HCT116 (cell line): ENCODE measurements at regions not wholly inside any gene's neighbourhood (a gene's known extent, or its start where the extent isn't known, plus 50 kb on each side); places are given as distances from the start of the nearest gene placed in this dataset.

Source experiments
- ATAC-seq: fragments of 200-7000 bp; cut with Tn5 transposase; 2 replicates; pipeline ENCODE4 v1.9.1; 2020; ENCODE audit warnings: mild to moderate bottlenecking, moderate library complexity
- BruUV-seq: library from RNA; stranded (reverse); fragments of 400-500 nt; replicated peaks from 2 replicates; lab custom pipeline; 2021; lab: Mats Ljungman, UMichigan
- CTCF ChIA-PET: fragments of 300-600 bp; sonication (Branson Sonifier 250); formaldehyde crosslinking; loops from one replicate; lab custom pipeline; 2021; ENCODE audit warnings: antibody characterized with exemption; lab: Charles Lee
- POLR2A ChIA-PET: fragments of 300-600, 350-600 bp; sonication (Branson Sonifier 250); formaldehyde crosslinking; loops from one replicate; lab custom pipeline; 2021; ENCODE audit warnings: antibody characterized with exemption; lab: Charles Lee
- RAD21 ChIA-PET, 2 experiments: fragments of 300-600 bp; sonication (Branson Sonifier 250); formaldehyde crosslinking; loops; one replicate each; lab custom pipeline; 2023; ENCODE audit warnings: low total read pairs in 2 of 2; ENCODE audit not compliant: uncharacterized antibody in 2 of 2, unreplicated experiment in 2 of 2, low non-redundant PET in 1 of 2; lab: Charles Lee
- DNase-seq: peaks from one replicate; pipeline ENCODE4 v3.0.0-alpha.2; 2010; ENCODE audit warnings: low read depth, low spot score
- H2AFZ ChIP-seq: fragments of 200-600 bp; shearing (Covaris generic), sonication (generic); 2 replicates; pipeline ENCODE4 v1.6.1; 2017; ENCODE audit warnings: low read depth, mixed run types, mixed read lengths, antibody characterized with exemption, low read length; ENCODE audit not compliant: poor library complexity, severe bottlenecking
- H3K27ac ChIP-seq: 2 replicates; pipeline ENCODE4 v1.5.1; 2012; ENCODE audit warnings: low read depth, low read length
- H3K27me3 ChIP-seq: fragments of 200-600 bp; sonication (generic); 2 replicates; pipeline ENCODE4 v1.6.1; 2016; ENCODE audit warnings: mixed run types, low read length, mixed read lengths; ENCODE audit not compliant: insufficient read depth
- H3K36me3 ChIP-seq, 2 experiments: fragments of 200-500 bp in 1 of 2; fragments of 200-600 bp in 1 of 2; sonication (Bioruptor generic) in 1 of 2; sonication (generic) in 1 of 2; 2 replicates each; pipeline versions ENCODE4 v1.5.1 to v1.6.1; 2014 to 2016; ENCODE audit warnings: low read length in 2 of 2, inconsistent platforms in 1 of 2, mixed read lengths in 1 of 2, mixed run types in 1 of 2; ENCODE audit not compliant: insufficient read depth in 2 of 2, control insufficient read depth in 1 of 2
- H3K4me1 ChIP-seq, 2 experiments: fragments of 200-600 bp in 1 of 2; sonication (generic) in 1 of 2; 2 replicates each; pipeline versions ENCODE4 v1.5.1 to v1.6.1; 2012 to 2017; ENCODE audit warnings: low read length in 2 of 2, inconsistent platforms in 1 of 2, mild to moderate bottlenecking in 1 of 2, mixed read lengths in 1 of 2, mixed run types in 1 of 2, moderate library complexity in 1 of 2; ENCODE audit not compliant: insufficient read depth in 2 of 2, control insufficient read depth in 1 of 2
- H3K4me2 ChIP-seq: fragments of 200-600 bp; sonication (generic); 2 replicates; pipeline ENCODE4 v1.6.1; 2017; ENCODE audit warnings: mixed run types, low read length, mixed read lengths
- H3K4me3 ChIP-seq, 2 experiments: fragments of 200-600 bp in 1 of 2; sonication (generic) in 1 of 2; replicated peaks in 1 of 2; 2 replicates each; pipeline ENCODE4 v1.5.1; 2011 to 2016; ENCODE audit warnings: low read length in 2 of 2, control low read depth in 1 of 2, low read depth in 1 of 2, mild to moderate bottlenecking in 1 of 2, mixed read lengths in 1 of 2, mixed run types in 1 of 2
- H3K79me2 ChIP-seq: fragments of 200-600 bp; sonication (generic); 2 replicates; pipeline ENCODE4 v1.6.1; 2017; ENCODE audit warnings: mild to moderate bottlenecking, mixed run types, low read length, moderate library complexity, mixed read lengths; ENCODE audit not compliant: insufficient read depth
- H3K9ac ChIP-seq: fragments of 200-600 bp; sonication (generic); 2 replicates; pipeline ENCODE4 v1.6.1; 2016; ENCODE audit warnings: low read length, mixed read lengths
- H3K9me2 ChIP-seq: fragments of 200-600 bp; sonication (generic), shearing (Covaris generic); 2 replicates; pipeline ENCODE4 v1.6.1; 2017; ENCODE audit warnings: mixed run types, mild to moderate bottlenecking, moderate library complexity; ENCODE audit not compliant: insufficient read depth
- H3K9me3 ChIP-seq, 2 experiments: fragments of 200-500 bp in 1 of 2; fragments of 200-600 bp in 1 of 2; sonication (Bioruptor generic) in 1 of 2; sonication (generic) in 1 of 2; 2 replicates each; pipeline ENCODE4 v1.6.1; 2014 to 2017; ENCODE audit warnings: low read length in 2 of 2, mixed read lengths in 2 of 2, inconsistent platforms in 1 of 2, low read depth in 1 of 2, mild to moderate bottlenecking in 1 of 2, mixed run types in 1 of 2, moderate library complexity in 1 of 2; ENCODE audit not compliant: control insufficient read depth in 1 of 2, insufficient read depth in 1 of 2
- H4K20me1 ChIP-seq: fragments of 200-600 bp; sonication (generic), shearing (Covaris generic); 2 replicates; pipeline ENCODE4 v1.6.1; 2017; ENCODE audit warnings: mixed run types, mild to moderate bottlenecking, moderate library complexity; ENCODE audit not compliant: insufficient read depth
- CEBPB ChIP-seq: IDR thresholded peaks from 2 replicates; pipeline ENCODE4 v1.6.1; 2012; ENCODE audit warnings: low read depth
- EGR1 ChIP-seq: IDR thresholded peaks from 2 replicates; pipeline ENCODE4 v1.6.1; 2012; ENCODE audit warnings: low read depth
- EZH2 ChIP-seq: fragments of 200-600 bp; sonication (generic); IDR thresholded peaks from 2 replicates; pipeline ENCODE4 v1.6.1; 2017; ENCODE audit warnings: antibody characterized with exemption, mixed run types
- EZH2phosphoT487 ChIP-seq: fragments of 200-600 bp; IDR thresholded peaks from 2 replicates; pipeline ENCODE4 v1.6.1; 2018; ENCODE audit warnings: antibody characterized with exemption, borderline replicate concordance
- JUND ChIP-seq: IDR thresholded peaks from 2 replicates; pipeline ENCODE4 v1.6.1; 2012
- MAX ChIP-seq: IDR thresholded peaks from 2 replicates; pipeline ENCODE4 v1.6.1; 2012
- POLR2A ChIP-seq: IDR thresholded peaks from 2 replicates; pipeline ENCODE4 v1.7.0; 2011; ENCODE audit warnings: borderline replicate concordance; ENCODE audit not compliant: insufficient read depth, insufficient read length; ENCODE audit errors: extremely low read depth
- POLR2AphosphoS5 ChIP-seq: IDR thresholded peaks from 2 replicates; pipeline ENCODE4 v1.6.1; 2011; ENCODE audit warnings: mild to moderate bottlenecking, low read depth, low read length, moderate library complexity
- RAD21 ChIP-seq: IDR thresholded peaks from 2 replicates; pipeline ENCODE4 v1.6.1; 2012; ENCODE audit warnings: low read depth, mild to moderate bottlenecking
- REST ChIP-seq: IDR thresholded peaks from 2 replicates; pipeline ENCODE4 v1.6.1; 2012; ENCODE audit warnings: low read depth
- SIN3A ChIP-seq: IDR thresholded peaks from 2 replicates; pipeline ENCODE4 v1.6.1; 2012; ENCODE audit warnings: low read depth
- SRF ChIP-seq: IDR thresholded peaks from 2 replicates; pipeline ENCODE4 v1.6.1; 2012; ENCODE audit warnings: low read depth
- TCF7L2 ChIP-seq: IDR thresholded peaks from 2 replicates; pipeline ENCODE4 v1.7.0; 2011; ENCODE audit warnings: borderline replicate concordance, inconsistent platforms; ENCODE audit not compliant: insufficient read depth, insufficient read length; ENCODE audit errors: extremely low read depth
- YY1 ChIP-seq: IDR thresholded peaks from 2 replicates; pipeline ENCODE4 v1.6.1; 2011; ENCODE audit warnings: low read length, low read depth, moderate library complexity, mild to moderate bottlenecking; ENCODE audit not compliant: insufficient replicate concordance; ENCODE audit errors: extremely low read depth
- ZNF274 ChIP-seq: fragments of 200-500 bp; sonication (Bioruptor generic); IDR thresholded peaks from 2 replicates; pipeline ENCODE4 v1.6.1; 2014; ENCODE audit warnings: mild to moderate bottlenecking, low read depth, low read length, inconsistent platforms
- intact Hi-C: fragments of 100-400 bp; cut with micrococcal nuclease; formaldehyde crosslinking; loops from 2 replicates; pipeline ENCODE4 v1.10.0; 2022

- ChIA-PET RAD21 (no interaction called here), POLR2A (no interaction called here)
- peaks cover 0 to 4% of the 10 kb centered on the region in 2 experiments; a peak in 1 of 4 replicates for H3K4me1 ChIP-seq
- ATAC-seq: no peak
- TF ChIP-seq EGR1: no peak
- no peak for TF ChIP-seq POLR2AphosphoS5
- no peak for TF ChIP-seq EZH2phosphoT487
- no peak for TF ChIP-seq POLR2A
- no peak for TF ChIP-seq REST
- TF ChIP-seq JUND: no peak
- TF ChIP-seq RAD21: no peak
- TF ChIP-seq EZH2: no peak
- no peak for TF ChIP-seq CEBPB
- TF ChIP-seq TCF7L2: no peak
- TF ChIP-seq SRF: no peak
- TF ChIP-seq MAX: no peak
- TF ChIP-seq ZNF274: no peak
- TF ChIP-seq YY1: no peak
- no peak for TF ChIP-seq SIN3A
- TF ChIP-seq, all 23 proteins: peak for 0
- H4K20me1 ChIP-seq: peaks cover 12% of the 10 kb centered on the region; the same call in 1 of the 2 replicates
- no peak overlapping the region for H2AFZ ChIP-seq
- H3K27ac ChIP-seq: no peak overlapping the region
- no peak overlapping the region for H3K9ac ChIP-seq
- peaks cover 71% of the 10 kb centered on the region for H3K79me2 ChIP-seq
- no peak for DNase-seq
- BruUV-seq: no TSS peak
- intact Hi-C loops: no loop called here
- peaks cover 3 to 7% of the 10 kb centered on the region in 2 experiments; a peak in 2 of 4 replicates for H3K36me3 ChIP-seq
- no peaks in the 10 kb centered on the region for H3K9me2 ChIP-seq
- no peaks in the 10 kb centered on the region for H3K9me3 ChIP-seq
- CTCF ChIA-PET: no interaction called here
- no peak overlapping the region for H3K4me2 ChIP-seq
- H3K4me3 ChIP-seq: no peak overlapping the region
- no peaks in the 10 kb centered on the region for H3K27me3 ChIP-seq
These were observed 467.3 kb downstream of the SHQ1 start for GRCh38 chr3:72380711-72381493.
